OCI-LY7 (cell line): ENCODE measurements at regions not wholly inside any gene's neighbourhood (a gene's known extent, or its start where the extent isn't known, plus 50 kb on each side); places are given as distances from the start of the nearest gene placed in this dataset.

Experiments
- BruUV-seq: library from RNA; stranded (reverse); fragments of 400-500 nt; replicated peaks from 2 replicates; lab custom pipeline; 2021; lab: Mats Ljungman, UMichigan
- CTCF ChIA-PET: fragments of 300-600 bp; sonication (Branson Sonifier 250); formaldehyde crosslinking; loops from one replicate; lab custom pipeline; 2022; ENCODE audit warnings: antibody characterized with exemption; ENCODE audit not compliant: unreplicated experiment; lab: Charles Lee
- POLR2A ChIA-PET: fragments of 300-600 bp; sonication (Branson Sonifier 250); formaldehyde crosslinking; loops from one replicate; lab custom pipeline; 2022; ENCODE audit warnings: antibody characterized with exemption; lab: Charles Lee
- DNase-seq: peaks from one replicate; pipeline ENCODE4 v3.0.0-alpha.2; 2015; ENCODE audit warnings: low spot score
- H2AFZ ChIP-seq: fragments of 200-600 bp; sonication (generic), shearing (Covaris generic); 2 replicates; pipeline ENCODE4 v1.6.1; 2014; ENCODE audit warnings: mild to moderate bottlenecking, antibody characterized with exemption, low read length, moderate library complexity
- H3K27ac ChIP-seq: fragments of 200-600 bp; sonication (generic); 2 replicates; pipeline ENCODE4 v1.5.1; 2014; ENCODE audit warnings: mixed run types, low read depth, mild to moderate bottlenecking, moderate library complexity, low read length, inconsistent platforms; ENCODE audit not compliant: poor library complexity, severe bottlenecking
- H3K36me3 ChIP-seq: fragments of 200-600 bp; sonication (generic); 2 replicates; pipeline ENCODE4 v1.6.1; 2014; ENCODE audit warnings: mild to moderate bottlenecking, antibody characterized with exemption, low read length, moderate library complexity, mixed read lengths; ENCODE audit not compliant: insufficient read depth
- H3K4me1 ChIP-seq: fragments of 200-600 bp; sonication (generic); 2 replicates; pipeline ENCODE4 v1.5.1; 2014; ENCODE audit warnings: mild to moderate bottlenecking, low read length; ENCODE audit not compliant: insufficient read depth, poor library complexity, severe bottlenecking
- H3K4me2 ChIP-seq: fragments of 200-600 bp; sonication (generic); 2 replicates; pipeline ENCODE4 v1.6.1; 2014; ENCODE audit warnings: mild to moderate bottlenecking, low read length
- H3K4me3 ChIP-seq: fragments of 200-600 bp; sonication (generic); 2 replicates; pipeline ENCODE4 v1.5.1; 2014; ENCODE audit warnings: mild to moderate bottlenecking, low read depth, low read length; ENCODE audit not compliant: poor library complexity, severe bottlenecking
- H3K79me2 ChIP-seq: fragments of 200-600 bp; sonication (generic); 2 replicates; pipeline ENCODE4 v1.6.1; 2016; ENCODE audit warnings: low read depth, mild to moderate bottlenecking, low read length, moderate library complexity, mixed read lengths; ENCODE audit not compliant: insufficient read depth
- H3K9me2 ChIP-seq: fragments of 200-600 bp; sonication (generic); 2 replicates; pipeline ENCODE4 v1.6.1; 2016; ENCODE audit warnings: mild to moderate bottlenecking, low read length, mixed read lengths; ENCODE audit not compliant: insufficient read depth
- H3K9me3 ChIP-seq: fragments of 200-600 bp; sonication (generic); 2 replicates; pipeline ENCODE4 v1.6.1; 2014; ENCODE audit warnings: mild to moderate bottlenecking, mixed run types, low read length, mixed read lengths
- H4K20me1 ChIP-seq: fragments of 200-600 bp; sonication (generic); 2 replicates; pipeline ENCODE4 v1.6.1; 2014; ENCODE audit warnings: mild to moderate bottlenecking, antibody characterized with exemption, low read length, moderate library complexity, mixed read lengths; ENCODE audit not compliant: insufficient read depth
- EZH2phosphoT487 ChIP-seq: fragments of 200-600 bp; sonication (generic); IDR thresholded peaks from 2 replicates; pipeline ENCODE4 v1.6.1; 2018; ENCODE audit warnings: low read depth, borderline replicate concordance, mild to moderate bottlenecking, mixed run types, antibody characterized with exemption, low read length, moderate library complexity, mixed read lengths
- intact Hi-C: fragments of 100-400 bp; cut with micrococcal nuclease; formaldehyde crosslinking; loops from one replicate; pipeline ENCODE4 v1.10.0; 2022; ENCODE audit not compliant: unreplicated experiment
- TF ChIP-seq, protein P1 (sequence below): fragments of 200-600 bp; sonication (generic); conservative IDR thresholded peaks from 2 replicates; pipeline ENCODE4 v1.5.1; 2014; ENCODE audit warnings: mild to moderate bottlenecking, antibody characterized with exemption, low read length, moderate library complexity, mixed read lengths

DNA sequence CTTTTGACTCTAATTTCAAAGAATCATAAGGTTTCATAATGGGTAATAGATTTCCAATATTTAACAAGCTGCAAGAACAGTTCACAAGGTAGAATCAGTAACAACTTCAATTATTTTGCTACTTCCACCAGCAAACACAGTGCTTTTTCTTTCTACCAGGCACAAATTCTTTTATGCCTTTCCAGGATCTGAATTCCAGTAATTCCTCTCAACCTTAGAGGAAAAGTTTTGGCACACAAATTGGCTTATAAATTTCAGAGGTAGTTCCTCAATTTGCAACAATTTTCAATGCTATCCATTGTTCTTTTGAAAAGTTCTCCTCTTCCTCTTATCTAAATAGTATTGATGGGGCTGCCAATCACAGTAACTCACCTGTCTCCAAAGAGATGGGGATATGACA is 665.4 kb upstream of the PHF14 start:
- Histone ChIP-seq H3K36me3 (no peaks in the 10 kb centered on the region), H4K20me1 (no peaks in the 10 kb centered on the region), H3K4me2 (no peak overlapping the region), H3K4me3 (no peak overlapping the region), H3K27ac (no peak overlapping the region), H3K4me1 (no peaks in the 10 kb centered on the region), H3K79me2 (no peaks in the 10 kb centered on the region), H3K9me3 (no peaks in the 10 kb centered on the region), H3K9me2 (no peaks in the 10 kb centered on the region), H2AFZ (no peak overlapping the region)
- intact Hi-C loops = no loop called here
- CTCF ChIA-PET = no interaction called here
- BruUV-seq = no TSS peak
- POLR2A ChIA-PET = interaction anchor here (0.6 to 0.7 kb wide), 2 partner anchors 279 to 315 kb away, joined by 3 to 4 read pairs; no protein-coding TSS in a partner anchor
- no peak for DNase-seq
- TF ChIP-seq EZH2phosphoT487 = no peak
- TF ChIP-seq, protein P1, sequence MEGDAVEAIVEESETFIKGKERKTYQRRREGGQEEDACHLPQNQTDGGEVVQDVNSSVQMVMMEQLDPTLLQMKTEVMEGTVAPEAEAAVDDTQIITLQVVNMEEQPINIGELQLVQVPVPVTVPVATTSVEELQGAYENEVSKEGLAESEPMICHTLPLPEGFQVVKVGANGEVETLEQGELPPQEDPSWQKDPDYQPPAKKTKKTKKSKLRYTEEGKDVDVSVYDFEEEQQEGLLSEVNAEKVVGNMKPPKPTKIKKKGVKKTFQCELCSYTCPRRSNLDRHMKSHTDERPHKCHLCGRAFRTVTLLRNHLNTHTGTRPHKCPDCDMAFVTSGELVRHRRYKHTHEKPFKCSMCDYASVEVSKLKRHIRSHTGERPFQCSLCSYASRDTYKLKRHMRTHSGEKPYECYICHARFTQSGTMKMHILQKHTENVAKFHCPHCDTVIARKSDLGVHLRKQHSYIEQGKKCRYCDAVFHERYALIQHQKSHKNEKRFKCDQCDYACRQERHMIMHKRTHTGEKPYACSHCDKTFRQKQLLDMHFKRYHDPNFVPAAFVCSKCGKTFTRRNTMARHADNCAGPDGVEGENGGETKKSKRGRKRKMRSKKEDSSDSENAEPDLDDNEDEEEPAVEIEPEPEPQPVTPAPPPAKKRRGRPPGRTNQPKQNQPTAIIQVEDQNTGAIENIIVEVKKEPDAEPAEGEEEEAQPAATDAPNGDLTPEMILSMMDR = no peak

DNA sequence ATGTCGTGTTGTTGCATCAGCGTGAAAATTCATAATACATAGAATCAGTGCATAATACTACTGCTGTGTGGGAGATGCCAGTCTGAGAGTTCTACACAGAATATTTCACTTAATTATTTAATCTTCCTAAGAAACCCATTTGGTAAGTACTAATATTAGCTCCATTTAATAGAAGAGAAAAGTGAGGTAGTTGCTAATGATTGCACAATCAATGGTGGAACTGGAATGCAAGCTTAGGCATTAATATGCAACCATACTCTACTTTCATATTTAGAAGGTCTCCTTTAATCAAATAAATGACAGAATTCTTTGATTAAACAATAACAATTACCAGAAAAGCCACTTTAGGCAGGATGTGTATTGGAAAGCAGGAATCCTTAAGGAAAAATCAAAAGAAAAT is 660.7 kb upstream of the PHF14 start:
- Histone ChIP-seq H3K4me2 (no peak overlapping the region), H3K4me1 (no peaks in the 10 kb centered on the region), H3K36me3 (no peaks in the 10 kb centered on the region), H3K9me3 (no peaks in the 10 kb centered on the region), H3K79me2 (no peaks in the 10 kb centered on the region), H3K9me2 (no peaks in the 10 kb centered on the region), H2AFZ (no peak overlapping the region), H3K27ac (no peak overlapping the region), H4K20me1 (no peaks in the 10 kb centered on the region), H3K4me3 (no peak overlapping the region)
- DNase-seq = no peak
- intact Hi-C loops = no loop called here
- BruUV-seq = no TSS peak
- ChIA-PET POLR2A (no interaction called here), CTCF (no interaction called here)
- TF ChIP-seq, protein P1 = no peak
- no peak for TF ChIP-seq EZH2phosphoT487

DNA sequence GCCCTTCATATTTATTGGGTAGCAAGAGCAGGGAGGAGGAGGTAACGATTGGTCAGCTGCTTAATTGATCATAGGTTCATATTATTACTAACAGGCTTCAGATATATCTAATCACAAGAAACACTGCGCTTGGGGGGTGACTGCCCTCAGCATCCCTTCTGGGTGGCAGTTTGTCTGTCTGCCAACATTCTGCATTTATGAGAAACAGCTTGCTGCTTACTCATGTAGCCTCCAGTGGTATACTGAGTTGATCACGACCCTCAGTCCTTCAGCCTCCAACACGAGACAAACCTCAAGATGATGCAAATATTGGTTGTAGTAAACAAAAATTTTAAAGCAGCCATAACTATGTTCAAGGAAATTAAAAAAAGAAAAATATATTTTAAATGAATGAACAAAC is 657.8 kb upstream of the PHF14 start:
- no peak overlapping the region for H3K4me2 ChIP-seq
- BruUV-seq = no TSS peak
- CTCF ChIA-PET = no interaction called here
- H3K4me1 ChIP-seq = no peaks in the 10 kb centered on the region
- H3K9me3 ChIP-seq = no peaks in the 10 kb centered on the region
- no peaks in the 10 kb centered on the region for H3K36me3 ChIP-seq
- DNase-seq = no peak
- no peak overlapping the region for H3K27ac ChIP-seq
- H2AFZ ChIP-seq = no peak overlapping the region
- POLR2A ChIA-PET = no interaction called here
- intact Hi-C loops = no loop called here
- no peaks in the 10 kb centered on the region for H3K79me2 ChIP-seq
- no peak for TF ChIP-seq EZH2phosphoT487
- TF ChIP-seq, protein P1 = no peak
- no peak overlapping the region for H3K4me3 ChIP-seq
- no peaks in the 10 kb centered on the region for H4K20me1 ChIP-seq
- no peaks in the 10 kb centered on the region for H3K9me2 ChIP-seq
